ENCODE measurements at regions not wholly inside any gene's neighbourhood (a gene's known extent, or its start where the extent isn't known, plus 50 kb on each side); places are given as distances from the start of the nearest gene placed in this dataset.

DNA sequence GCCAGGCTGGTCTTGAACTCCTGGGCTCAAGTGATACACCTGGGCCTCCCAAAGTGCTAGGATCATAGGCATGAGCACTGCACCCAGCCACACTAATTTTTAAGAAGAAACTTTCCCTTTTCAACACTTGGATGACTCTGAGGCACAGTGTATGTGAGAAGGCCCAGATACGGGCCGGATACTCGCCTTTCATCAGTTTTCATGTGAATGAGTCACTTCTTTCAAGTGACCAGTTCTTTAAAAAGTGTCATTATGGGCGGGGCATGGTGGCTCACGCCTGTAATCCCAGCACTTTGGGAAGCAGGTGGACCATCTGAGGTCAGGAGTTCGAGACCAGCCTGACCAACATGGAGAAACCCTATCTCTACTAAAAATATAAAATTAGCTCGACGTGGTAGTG lies 120.8 kb downstream of the CTTN start:
- Histone ChIP-seq H3K79me2 (ENCODE audit: insufficient read depth, low read length) (no peaks in the 10 kb centered on the region), H3K27me3 (ENCODE audit: insufficient read depth, low read length) (peaks cover 28% of the 10 kb centered on the region), H3K36me3 (ENCODE audit: insufficient read depth, low read length) (no peaks in the 10 kb centered on the region), H3K4me3 (ENCODE audit: insufficient read depth, low read depth, low read length) (no peak overlapping the region), H3K4me1 (ENCODE audit: insufficient read depth, low read length) (peaks cover 15% of the 10 kb centered on the region), H2AFZ (ENCODE audit: low read depth, low read length) (no peak overlapping the region), H3K27ac (ENCODE audit: low read depth, low read length) (no peak overlapping the region), H3K4me2 (ENCODE audit: low read length) (no peak overlapping the region), H3K9ac (ENCODE audit: low read length) (no peak overlapping the region), H4K20me1 (ENCODE audit: insufficient read depth, low read length) (no peaks in the 10 kb centered on the region), H3K9me3 (ENCODE audit: insufficient read depth, low read depth, low read length) (no peaks in the 10 kb centered on the region)
- TF ChIP-seq EZH2 (IDR thresholded peaks at IDR 0.05; ENCODE audit: insufficient read depth, low read length), result no peak
- TF ChIP-seq CTCF (IDR thresholded peaks at IDR 0.05; ENCODE audit: insufficient read depth, low read depth, low read length), result no peak
- no peak overlapping the region for H3K27ac Mint-ChIP-seq (ENCODE audit: unreplicated experiment)
- peaks cover 10% of the 10 kb centered on the region for H3K4me1 Mint-ChIP-seq (ENCODE audit: low read depth, unreplicated experiment)
- H3K27me3 Mint-ChIP-seq (ENCODE audit: low read depth, unreplicated experiment), result peaks cover 5% of the 10 kb centered on the region
- no peaks in the 10 kb centered on the region for H3K9me3 Mint-ChIP-seq (ENCODE audit: unreplicated experiment)
- no peak overlapping the region for H3K4me3 Mint-ChIP-seq (ENCODE audit: unreplicated experiment)
- FAIRE-seq (no peak), DNase-seq (ENCODE audit: low read depth) (no peak)
- H3K36me3 Mint-ChIP-seq (ENCODE audit: low read depth, unreplicated experiment), result no peaks in the 10 kb centered on the region

DNA sequence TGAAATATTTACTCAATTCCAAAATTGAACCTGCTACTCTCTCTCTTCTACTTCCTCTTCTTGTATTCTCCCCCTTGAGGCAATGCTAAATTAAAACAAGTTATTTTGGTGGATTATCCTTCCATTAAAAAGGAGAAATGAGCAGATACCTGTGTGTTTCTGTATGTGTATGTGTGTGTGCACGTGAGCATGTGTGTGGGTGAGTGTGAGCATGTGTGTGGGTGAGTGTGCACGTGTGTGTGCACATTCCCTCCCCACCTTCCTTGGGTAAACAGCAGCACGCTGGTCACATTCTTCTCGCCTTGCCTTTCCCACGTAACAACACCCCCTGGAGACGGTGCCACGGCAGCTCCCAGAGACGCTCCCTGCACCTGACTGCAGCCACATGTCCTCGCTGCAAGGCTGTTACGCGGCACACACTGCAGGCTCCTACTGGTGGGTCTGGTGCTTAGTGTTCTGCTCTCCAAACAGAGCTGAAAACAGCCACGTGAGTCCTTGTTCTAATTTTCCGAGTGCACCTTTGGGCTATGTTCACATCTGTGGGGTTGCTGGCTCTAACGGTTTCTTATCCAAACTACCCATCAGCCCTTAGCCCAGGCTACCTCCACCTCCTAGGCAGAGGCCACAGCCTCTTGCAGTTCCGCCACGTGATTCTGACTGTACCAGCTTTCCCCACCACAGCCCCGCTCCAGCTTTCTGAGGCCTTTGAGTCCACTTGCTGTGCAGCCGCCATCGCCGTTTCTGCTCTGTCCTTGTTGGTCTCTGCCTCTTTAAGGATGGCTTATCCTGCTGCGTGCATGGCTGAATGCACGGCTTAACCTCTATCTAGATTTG lies 123.4 kb downstream of the CTTN start:
- H3K27ac Mint-ChIP-seq (ENCODE audit: unreplicated experiment), result no peak overlapping the region
- Histone ChIP-seq H3K27me3 (ENCODE audit: insufficient read depth, low read length) (peaks cover 25% of the 10 kb centered on the region), H3K9ac (ENCODE audit: low read length) (no peak overlapping the region), H3K4me1 (ENCODE audit: insufficient read depth, low read length) (peaks cover 23% of the 10 kb centered on the region), H3K79me2 (ENCODE audit: insufficient read depth, low read length) (no peaks in the 10 kb centered on the region), H3K9me3 (ENCODE audit: insufficient read depth, low read depth, low read length) (no peaks in the 10 kb centered on the region), H3K4me2 (ENCODE audit: low read length) (no peak overlapping the region), H3K27ac (ENCODE audit: low read depth, low read length) (no peak overlapping the region), H4K20me1 (ENCODE audit: insufficient read depth, low read length) (no peaks in the 10 kb centered on the region), H3K4me3 (ENCODE audit: insufficient read depth, low read depth, low read length) (no peak overlapping the region), H2AFZ (ENCODE audit: low read depth, low read length) (no peak overlapping the region), H3K36me3 (ENCODE audit: insufficient read depth, low read length) (no peaks in the 10 kb centered on the region)
- H3K27me3 Mint-ChIP-seq (ENCODE audit: low read depth, unreplicated experiment), result peaks cover 5% of the 10 kb centered on the region
- H3K9me3 Mint-ChIP-seq (ENCODE audit: unreplicated experiment), result no peaks in the 10 kb centered on the region
- no peaks in the 10 kb centered on the region for H3K36me3 Mint-ChIP-seq (ENCODE audit: low read depth, unreplicated experiment)
- FAIRE-seq, result no peak
- peaks cover 27% of the 10 kb centered on the region for H3K4me1 Mint-ChIP-seq (ENCODE audit: low read depth, unreplicated experiment)
- no peak for DNase-seq (ENCODE audit: low read depth)
- no peak overlapping the region for H3K4me3 Mint-ChIP-seq (ENCODE audit: unreplicated experiment)
- TF ChIP-seq CTCF (IDR thresholded peaks at IDR 0.05; ENCODE audit: insufficient read depth, low read depth, low read length) (no peak), EZH2 (IDR thresholded peaks at IDR 0.05; ENCODE audit: insufficient read depth, low read length) (no peak)

GRCh38 chr11:70522309-70522592 lies 123.9 kb downstream of the CTTN start:
- FAIRE-seq (no peak), DNase-seq (ENCODE audit: low read depth) (no peak)
- Histone ChIP-seq H3K27ac (ENCODE audit: low read depth, low read length) (no peak overlapping the region), H3K4me2 (ENCODE audit: low read length) (no peak overlapping the region), H3K27me3 (ENCODE audit: insufficient read depth, low read length) (peaks cover 25% of the 10 kb centered on the region), H3K9me3 (ENCODE audit: insufficient read depth, low read depth, low read length) (no peaks in the 10 kb centered on the region), H4K20me1 (ENCODE audit: insufficient read depth, low read length) (no peaks in the 10 kb centered on the region), H2AFZ (ENCODE audit: low read depth, low read length) (no peak overlapping the region), H3K9ac (ENCODE audit: low read length) (no peak overlapping the region), H3K4me1 (ENCODE audit: insufficient read depth, low read length) (peaks cover 23% of the 10 kb centered on the region), H3K4me3 (ENCODE audit: insufficient read depth, low read depth, low read length) (no peak overlapping the region), H3K36me3 (ENCODE audit: insufficient read depth, low read length) (no peaks in the 10 kb centered on the region), H3K79me2 (ENCODE audit: insufficient read depth, low read length) (no peaks in the 10 kb centered on the region)
- H3K27me3 Mint-ChIP-seq (ENCODE audit: low read depth, unreplicated experiment), result peaks cover 5% of the 10 kb centered on the region
- H3K9me3 Mint-ChIP-seq (ENCODE audit: unreplicated experiment), result no peaks in the 10 kb centered on the region
- H3K4me1 Mint-ChIP-seq (ENCODE audit: low read depth, unreplicated experiment), result peaks cover 28% of the 10 kb centered on the region
- no peak overlapping the region for H3K27ac Mint-ChIP-seq (ENCODE audit: unreplicated experiment)
- no peaks in the 10 kb centered on the region for H3K36me3 Mint-ChIP-seq (ENCODE audit: low read depth, unreplicated experiment)
- TF ChIP-seq EZH2 (IDR thresholded peaks at IDR 0.05; ENCODE audit: insufficient read depth, low read length) (no peak), CTCF (IDR thresholded peaks at IDR 0.05; ENCODE audit: insufficient read depth, low read depth, low read length) (no peak)
- H3K4me3 Mint-ChIP-seq (ENCODE audit: unreplicated experiment), result no peak overlapping the region
